ENCODE measurements at regions not wholly inside any gene's neighbourhood (a gene's known extent, or its start where the extent isn't known, plus 50 kb on each side); places are given as distances from the start of the nearest gene placed in this dataset.
A peak's percentile ranks its signal among the peaks of the same experiment; 100 is the strongest.

GRCh38 chr4:77398256-77398655, 207.4 kb upstream of the CXCL13 start:
- no peak for DNase-seq (ENCODE audit: low read depth, low spot score)
- no peak overlapping the region for H3K4me3 ChIP-seq (ENCODE audit: low read depth, low read length)
- in situ Hi-C loops (cut with HindIII; ENCODE audit: low sequenced_read_pairs) = no loop called here
- TF ChIP-seq CTCF (IDR thresholded peaks at IDR 0.05; ENCODE audit: low read depth, low read length) = no peak

DNA sequence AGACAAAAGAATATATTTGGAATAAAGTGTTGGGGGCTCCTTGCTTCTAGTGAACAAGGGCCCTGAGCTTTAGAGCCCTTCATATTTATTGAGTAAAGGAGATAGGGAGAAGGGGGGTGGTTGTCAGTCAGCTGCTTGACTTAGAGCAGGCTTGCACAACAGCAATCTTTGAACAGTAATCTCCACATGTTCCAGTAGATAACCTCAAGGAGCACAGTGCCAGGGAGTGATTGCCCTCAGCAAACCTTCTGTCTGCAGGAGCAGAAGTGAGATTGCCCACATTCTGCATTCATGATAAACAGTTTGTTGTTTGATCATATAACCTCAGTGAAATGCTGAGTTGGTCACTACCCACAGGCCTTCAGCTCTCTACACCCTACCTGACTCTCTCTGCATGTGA, 205.8 kb upstream of the CXCL13 start:
- H3K4me3 ChIP-seq (ENCODE audit: low read depth, low read length) = no peak overlapping the region
- in situ Hi-C loops (cut with HindIII; ENCODE audit: low sequenced_read_pairs) = no loop called here
- no peak for DNase-seq (ENCODE audit: low read depth, low spot score)
- no peak for TF ChIP-seq CTCF (IDR thresholded peaks at IDR 0.05; ENCODE audit: low read depth, low read length)

DNA sequence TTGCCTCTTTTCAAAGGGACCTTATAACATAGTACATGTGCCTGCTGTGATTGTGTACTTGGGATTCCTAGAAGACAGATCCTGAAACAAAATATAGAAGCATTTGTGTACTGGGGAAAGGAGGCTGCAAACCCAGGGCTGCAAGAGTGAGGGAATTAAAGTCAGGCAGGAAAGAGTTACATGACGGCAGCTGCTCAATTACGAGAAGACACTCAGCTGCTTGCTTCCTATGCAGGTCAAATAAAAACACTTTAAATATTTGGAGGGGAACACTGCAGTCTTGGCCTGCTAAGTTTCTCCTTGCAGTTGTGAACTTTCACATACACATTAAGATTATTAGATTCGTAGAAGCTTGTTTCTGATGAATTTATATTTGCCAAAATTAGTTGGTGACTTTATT, 191.9 kb upstream of the CXCL13 start:
- in situ Hi-C loops (cut with HindIII; ENCODE audit: low sequenced_read_pairs) = no loop called here
- DNase-seq (ENCODE audit: low read depth, low spot score) = no peak
- no peak for TF ChIP-seq CTCF (IDR thresholded peaks at IDR 0.05; ENCODE audit: low read depth, low read length)
- no peak overlapping the region for H3K4me3 ChIP-seq (ENCODE audit: low read depth, low read length)

- DNase-seq (ENCODE audit: low read depth, low spot score) = no peak
- in situ Hi-C loops (cut with HindIII; ENCODE audit: low sequenced_read_pairs) = no loop called here
- no peak overlapping the region for H3K4me3 ChIP-seq (ENCODE audit: low read depth, low read length)
- no peak for TF ChIP-seq CTCF (IDR thresholded peaks at IDR 0.05; ENCODE audit: low read depth, low read length)
Measured at GRCh38 chr4:77415689-77416088, 189.9 kb upstream of the CXCL13 start.

DNA sequence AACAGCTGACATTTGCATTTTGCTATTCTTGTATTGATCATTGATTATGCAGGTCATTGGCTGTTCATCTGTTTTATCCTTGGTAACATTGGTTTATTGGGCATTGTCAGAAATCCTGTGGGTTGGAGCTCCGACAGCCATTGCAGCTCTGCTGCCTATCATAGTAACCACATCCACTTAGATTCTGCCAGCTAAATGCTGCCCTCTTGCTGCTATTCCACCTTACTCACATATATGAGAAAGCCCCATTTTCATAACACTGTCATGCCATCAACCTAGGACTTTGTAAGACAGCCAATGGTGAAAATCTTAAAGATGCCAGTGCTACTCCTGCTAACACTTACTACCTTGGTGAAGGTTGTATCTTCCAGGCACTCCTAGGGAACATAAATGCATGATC, 187.3 kb upstream of the CXCL13 start:
- DNase-seq (ENCODE audit: low read depth, low spot score) = no peak
- H3K4me3 ChIP-seq (ENCODE audit: low read depth, low read length) = no peak overlapping the region
- peak; percentile 17 for TF ChIP-seq CTCF (IDR thresholded peaks at IDR 0.05; ENCODE audit: low read depth, low read length)
- in situ Hi-C loops (cut with HindIII; ENCODE audit: low sequenced_read_pairs) = no loop called here

GRCh38 chr4:77430847-77431246, 174.8 kb upstream of the CXCL13 start:
- in situ Hi-C loops (cut with HindIII; ENCODE audit: low sequenced_read_pairs) = no loop called here
- no peak overlapping the region for H3K4me3 ChIP-seq (ENCODE audit: low read depth, low read length)
- no peak for TF ChIP-seq CTCF (IDR thresholded peaks at IDR 0.05; ENCODE audit: low read depth, low read length)
- DNase-seq (ENCODE audit: low read depth, low spot score) = no peak

DNA sequence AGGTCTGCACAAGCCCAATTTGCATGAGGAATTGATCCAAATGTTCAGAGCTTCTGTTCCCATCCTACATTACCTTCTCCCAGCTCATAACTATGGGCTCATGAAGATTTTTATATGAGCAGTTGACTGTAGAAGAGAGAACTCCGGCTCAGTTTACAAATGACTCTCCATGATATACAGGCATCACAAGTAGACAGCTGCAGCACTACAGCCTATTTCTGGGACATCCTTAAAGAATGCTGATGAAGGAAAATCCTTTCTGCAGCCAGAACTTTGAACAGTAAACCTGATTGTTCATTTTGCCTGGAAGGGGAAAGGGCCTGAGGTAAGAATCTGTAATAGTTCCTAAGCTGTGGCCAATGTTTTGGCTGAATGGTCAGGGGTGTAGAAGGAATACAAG, 174.1 kb upstream of the CXCL13 start:
- TF ChIP-seq CTCF (IDR thresholded peaks at IDR 0.05; ENCODE audit: low read depth, low read length) = no peak
- no peak for DNase-seq (ENCODE audit: low read depth, low spot score)
- no peak overlapping the region for H3K4me3 ChIP-seq (ENCODE audit: low read depth, low read length)
- in situ Hi-C loops (cut with HindIII; ENCODE audit: low sequenced_read_pairs) = no loop called here
